Fibroblast of pulmonary artery (primary cell): ENCODE measurements at regions not wholly inside any gene's neighbourhood (a gene's known extent, or its start where the extent isn't known, plus 50 kb on each side); places are given as distances from the start of the nearest gene placed in this dataset.
"Not testable (repeated sequence)": the region's sequence is repeated elsewhere in the genome, so short reads cannot be mapped to it uniquely, and the experiment has no call there.

Experiments used
- DNase-seq: peaks from one replicate; pipeline ENCODE4 v3.0.0-alpha.2; 2010; ENCODE audit warnings: low read depth
- H3K4me3 ChIP-seq: replicated peaks from 2 replicates; pipeline ENCODE4 v1.5.1; 2011; ENCODE audit warnings: low read depth, mild to moderate bottlenecking, control low read depth, low read length, moderate library complexity
- TF ChIP-seq, protein P1 (sequence below): IDR thresholded peaks from 2 replicates; pipeline ENCODE4 v1.5.1; 2011; ENCODE audit warnings: mild to moderate bottlenecking, control low read depth, low read length, inconsistent platforms; ENCODE audit errors: missing control alignments

DNA sequence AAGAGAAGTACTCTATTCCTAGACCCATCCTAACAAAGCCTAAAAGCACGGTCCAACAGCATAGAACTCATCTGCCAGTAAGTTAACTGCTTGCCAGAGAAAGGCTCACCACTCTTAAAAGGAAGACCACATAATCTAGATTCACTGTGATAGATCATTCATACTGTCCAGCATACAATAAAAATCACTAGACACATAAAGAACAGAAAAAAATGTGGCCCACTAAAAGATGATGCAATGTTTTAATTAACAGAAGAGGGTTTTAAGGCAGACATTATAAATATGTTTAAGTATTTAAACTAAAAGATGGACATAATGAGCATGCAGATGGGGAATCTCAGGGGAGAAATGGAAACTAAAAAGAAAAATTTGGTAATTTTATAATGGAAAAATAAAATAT, 157.5 kb upstream of the CDH4 start:
- TF ChIP-seq, protein P1, sequence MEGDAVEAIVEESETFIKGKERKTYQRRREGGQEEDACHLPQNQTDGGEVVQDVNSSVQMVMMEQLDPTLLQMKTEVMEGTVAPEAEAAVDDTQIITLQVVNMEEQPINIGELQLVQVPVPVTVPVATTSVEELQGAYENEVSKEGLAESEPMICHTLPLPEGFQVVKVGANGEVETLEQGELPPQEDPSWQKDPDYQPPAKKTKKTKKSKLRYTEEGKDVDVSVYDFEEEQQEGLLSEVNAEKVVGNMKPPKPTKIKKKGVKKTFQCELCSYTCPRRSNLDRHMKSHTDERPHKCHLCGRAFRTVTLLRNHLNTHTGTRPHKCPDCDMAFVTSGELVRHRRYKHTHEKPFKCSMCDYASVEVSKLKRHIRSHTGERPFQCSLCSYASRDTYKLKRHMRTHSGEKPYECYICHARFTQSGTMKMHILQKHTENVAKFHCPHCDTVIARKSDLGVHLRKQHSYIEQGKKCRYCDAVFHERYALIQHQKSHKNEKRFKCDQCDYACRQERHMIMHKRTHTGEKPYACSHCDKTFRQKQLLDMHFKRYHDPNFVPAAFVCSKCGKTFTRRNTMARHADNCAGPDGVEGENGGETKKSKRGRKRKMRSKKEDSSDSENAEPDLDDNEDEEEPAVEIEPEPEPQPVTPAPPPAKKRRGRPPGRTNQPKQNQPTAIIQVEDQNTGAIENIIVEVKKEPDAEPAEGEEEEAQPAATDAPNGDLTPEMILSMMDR: no peak
- H3K4me3 ChIP-seq: no peak overlapping the region
- no peak for DNase-seq

DNA sequence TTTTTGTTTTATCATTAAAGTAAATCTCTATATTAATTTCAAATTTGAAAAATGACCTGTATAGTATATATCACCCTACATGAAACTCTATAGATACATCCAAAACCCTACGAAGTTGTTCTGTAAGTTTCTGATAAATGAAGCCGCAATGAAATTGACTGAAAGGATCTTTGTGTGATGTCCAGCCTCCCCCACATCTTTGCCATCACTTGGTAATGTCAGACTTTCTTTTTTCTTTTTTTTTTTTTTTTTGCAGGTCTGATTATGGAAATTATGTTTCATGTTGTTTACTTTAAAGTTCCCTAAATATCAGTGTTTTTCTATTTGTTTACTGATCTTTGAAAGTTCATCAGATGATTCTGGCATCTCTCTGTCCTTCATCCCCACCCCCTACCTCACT, 155.6 kb upstream of the CDH4 start:
- no peak for DNase-seq
- TF ChIP-seq, protein P1: no peak

DNA sequence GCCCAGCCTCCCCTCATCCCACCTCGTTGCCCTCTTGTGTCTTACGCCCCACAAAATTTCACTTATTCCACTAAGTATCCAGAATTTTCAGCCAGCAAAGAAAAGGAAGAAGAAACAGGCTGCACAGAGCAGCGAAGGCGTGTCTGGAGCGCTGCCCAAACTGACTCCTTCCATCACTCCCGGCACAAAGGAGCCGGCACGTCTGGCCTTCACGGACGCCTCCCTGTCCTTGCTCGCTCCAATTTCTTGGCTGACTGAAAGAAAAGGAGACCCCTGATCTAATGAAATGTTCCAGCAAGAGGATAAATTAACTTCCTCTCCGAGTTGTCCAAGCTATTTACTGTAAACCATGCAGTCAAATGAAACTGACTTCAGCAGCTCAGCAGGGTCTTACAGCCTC, 152.3 kb upstream of the CDH4 start:
- no peak overlapping the region for H3K4me3 ChIP-seq
- TF ChIP-seq, protein P1: no peak
- no peak for DNase-seq

More for the DNA sequence above, 155.6 kb upstream of the CDH4 start:
- H3K4me3 ChIP-seq: no peak overlapping the region

DNA sequence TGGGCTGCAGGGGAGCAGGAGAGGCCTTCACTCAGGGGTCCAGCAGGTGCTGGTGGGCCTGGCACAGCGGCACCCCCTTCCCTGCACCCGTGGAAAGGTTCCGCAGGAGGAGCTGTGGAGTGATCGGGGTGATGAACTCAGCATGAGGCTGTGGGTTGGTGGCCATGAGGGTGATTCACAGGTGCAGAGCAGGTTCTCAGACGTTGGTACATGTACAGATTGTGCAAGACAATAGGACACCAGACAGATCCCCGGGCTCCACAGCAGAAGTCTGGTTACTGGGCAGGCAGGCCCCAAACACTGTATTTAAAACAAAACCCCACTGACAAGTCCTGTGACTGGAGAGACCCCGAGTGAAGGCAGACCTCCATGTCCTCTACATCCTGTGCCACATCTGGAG, 151.6 kb upstream of the CDH4 start:
- TF ChIP-seq, protein P1: no peak
- no peak for DNase-seq
- H3K4me3 ChIP-seq: no peak overlapping the region

DNA sequence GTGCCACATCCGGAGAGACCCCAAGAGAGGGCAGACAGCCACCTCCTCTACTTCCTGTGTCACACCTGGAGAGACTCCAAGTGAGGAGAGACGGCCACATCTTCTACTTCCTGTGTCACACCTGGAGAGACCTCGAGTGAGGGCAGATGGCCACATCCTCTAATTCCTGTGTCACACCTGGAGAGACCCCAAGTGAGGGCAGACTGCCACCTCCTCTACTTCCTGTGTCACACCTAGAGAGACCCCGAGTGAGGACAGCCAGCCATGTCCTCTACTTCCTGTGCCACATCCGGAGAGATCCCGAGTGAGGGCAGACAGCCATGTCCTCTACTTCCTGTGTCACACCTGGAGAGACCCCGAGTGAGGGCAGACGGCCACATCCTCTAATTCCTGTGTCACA, 150.7 kb upstream of the CDH4 start:
- H3K4me3 ChIP-seq, DNase-seq: not testable (repeated sequence)

DNA sequence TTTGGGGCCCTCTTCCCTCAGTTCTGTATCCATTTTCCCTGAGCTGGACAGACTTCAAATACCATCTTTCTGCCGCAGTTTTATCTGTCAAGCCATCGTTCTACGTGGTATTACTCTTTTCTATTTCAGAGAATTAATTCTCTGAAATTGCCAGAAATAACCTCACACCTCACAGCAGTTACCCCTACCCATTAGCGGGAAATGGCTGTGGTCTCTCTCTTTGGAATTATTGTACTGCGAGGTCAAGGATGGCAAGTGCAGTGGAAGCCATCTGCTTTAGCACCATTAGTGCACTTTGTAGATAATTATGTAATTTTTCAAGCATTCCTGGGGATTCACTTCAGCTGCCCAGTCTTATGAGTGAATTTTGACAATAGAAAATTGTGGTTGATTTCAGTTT, 147.8 kb upstream of the CDH4 start:
- no peak overlapping the region for H3K4me3 ChIP-seq
- TF ChIP-seq, protein P1: no peak
- no peak for DNase-seq

DNA sequence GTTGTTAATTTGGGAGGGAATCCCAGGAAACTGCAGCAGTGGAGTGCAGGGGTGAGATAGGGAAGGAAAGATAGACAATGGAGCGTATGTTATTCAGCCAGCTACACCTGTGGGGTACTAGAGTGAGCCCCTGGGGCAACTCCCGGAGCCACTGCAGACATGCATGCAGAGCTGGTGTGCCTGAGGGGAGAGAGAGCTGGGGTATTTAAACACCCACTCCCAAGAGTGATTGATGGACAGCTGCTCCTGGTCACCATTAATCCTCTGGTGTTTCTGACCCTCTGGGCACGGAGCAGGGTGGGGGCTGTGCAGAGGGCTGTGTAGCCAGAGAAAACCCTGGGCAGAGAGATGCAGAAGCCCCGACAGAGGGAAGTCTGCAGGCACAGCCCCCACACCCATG, 146.7 kb upstream of the CDH4 start:
- no peak overlapping the region for H3K4me3 ChIP-seq
- DNase-seq: no peak
- TF ChIP-seq, protein P1: no peak

DNA sequence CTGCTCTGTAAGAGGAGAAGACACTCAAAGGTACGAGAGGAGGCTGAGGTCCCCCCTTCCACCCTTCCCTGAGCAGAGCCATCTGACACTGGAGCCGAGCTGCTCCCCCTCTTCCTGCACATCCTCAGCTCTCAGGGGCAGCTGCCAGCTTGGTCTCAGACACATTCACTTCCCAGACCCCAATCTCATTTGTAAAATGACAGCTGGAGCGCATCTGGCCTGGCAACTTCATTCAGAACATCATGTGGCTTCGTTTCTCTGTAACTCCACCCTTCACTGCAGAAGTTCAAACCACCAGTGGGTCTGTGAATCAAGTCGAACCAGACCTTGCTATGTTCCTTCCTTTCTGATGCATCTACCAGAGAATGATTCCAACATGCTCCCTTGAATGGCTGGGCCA, 145.6 kb upstream of the CDH4 start:
- TF ChIP-seq, protein P1: no peak
- no peak for DNase-seq
- no peak overlapping the region for H3K4me3 ChIP-seq
